ENCODE measurements at regions not wholly inside any gene's neighbourhood (a gene's known extent, or its start where the extent isn't known, plus 50 kb on each side); places are given as distances from the start of the nearest gene placed in this dataset.

- no peaks in the 10 kb centered on the region for H3K9me3 ChIP-seq (ENCODE audit: low read length)
- no peaks in the 10 kb centered on the region for H3K36me3 ChIP-seq (ENCODE audit: insufficient read depth, low read length)
- H3K9me2 ChIP-seq (ENCODE audit: insufficient read depth, low read length): no peaks in the 10 kb centered on the region
- no peaks in the 10 kb centered on the region for H3K79me2 ChIP-seq (replicated peaks; ENCODE audit: insufficient read depth, low read length)
- H4K20me1 ChIP-seq (ENCODE audit: insufficient read depth): no peaks in the 10 kb centered on the region
- no peak overlapping the region for H3K4me3 ChIP-seq (ENCODE audit: low read length)
- H3K9ac ChIP-seq (ENCODE audit: low read length): no peak overlapping the region
- no peak for TF ChIP-seq POLR2AphosphoS5 (IDR thresholded peaks at IDR 0.05)
- no peak overlapping the region for H2AFZ ChIP-seq (ENCODE audit: low read depth, low read length)
- H3F3A ChIP-seq (ENCODE audit: insufficient read depth, low read length, poor library complexity, severe bottlenecking): no peaks in the 10 kb centered on the region
- H3K27me3 ChIP-seq (ENCODE audit: insufficient read depth, low read depth, low read length): no peaks in the 10 kb centered on the region
- H3K27ac ChIP-seq (ENCODE audit: low read length): no peak overlapping the region
- H3K4me2 ChIP-seq (ENCODE audit: low read length): no peak overlapping the region
These were observed 331.3 kb upstream of the SEMA6A start for GRCh38 chr5:116905885-116906284.

- no peak overlapping the region for H3K9ac ChIP-seq (ENCODE audit: low read length)
- no peak overlapping the region for H3K4me2 ChIP-seq (ENCODE audit: low read length)
- H4K20me1 ChIP-seq (ENCODE audit: insufficient read depth): no peaks in the 10 kb centered on the region
- no peak overlapping the region for H3K4me3 ChIP-seq (ENCODE audit: low read length)
- H3K27me3 ChIP-seq (ENCODE audit: insufficient read depth, low read depth, low read length): no peaks in the 10 kb centered on the region
- H3K36me3 ChIP-seq (ENCODE audit: insufficient read depth, low read length): no peaks in the 10 kb centered on the region
- no peak for TF ChIP-seq RAD21 (conservative IDR thresholded peaks at IDR 0.05)
- TF ChIP-seq TAF1 (IDR thresholded peaks at IDR 0.05; ENCODE audit: low read depth): no peak
- no peak for TF ChIP-seq CTCF (IDR thresholded peaks at IDR 0.05; ENCODE audit: poor library complexity, severe bottlenecking)
- TF ChIP-seq REST (IDR thresholded peaks at IDR 0.05; ENCODE audit: borderline replicate concordance): no peak
- TF ChIP-seq EP300 (conservative IDR thresholded peaks at IDR 0.05; ENCODE audit: poor library complexity, severe bottlenecking): no peak
- no peak for TF ChIP-seq SMC3 (conservative IDR thresholded peaks at IDR 0.05; ENCODE audit: poor library complexity)
- no peak for TF ChIP-seq MXI1 (conservative IDR thresholded peaks at IDR 0.05; ENCODE audit: poor library complexity, severe bottlenecking)
- TF ChIP-seq EZH2 (IDR thresholded peaks at IDR 0.05; ENCODE audit: borderline replicate concordance, insufficient read depth, low read length, poor library complexity, severe bottlenecking): no peak
- TF ChIP-seq POLR2AphosphoS5 (IDR thresholded peaks at IDR 0.05): no peak
- no peaks in the 10 kb centered on the region for H3F3A ChIP-seq (ENCODE audit: insufficient read depth, low read length, poor library complexity, severe bottlenecking)
- no peaks in the 10 kb centered on the region for H3K79me2 ChIP-seq (replicated peaks; ENCODE audit: insufficient read depth, low read length)
- no peaks in the 10 kb centered on the region for H3K9me2 ChIP-seq (ENCODE audit: insufficient read depth, low read length)
- H3K27ac ChIP-seq (ENCODE audit: low read length): no peak overlapping the region
- H3K9me3 ChIP-seq (ENCODE audit: low read length): no peaks in the 10 kb centered on the region
- no peak overlapping the region for H2AFZ ChIP-seq (ENCODE audit: low read depth, low read length)
These were observed 326.2 kb upstream of the SEMA6A start for GRCh38 chr5:116900793-116901192.

- no peaks in the 10 kb centered on the region for H4K20me1 ChIP-seq (ENCODE audit: insufficient read depth)
- H3K4me2 ChIP-seq (ENCODE audit: low read length): no peak overlapping the region
- H2AFZ ChIP-seq (ENCODE audit: low read depth, low read length): no peak overlapping the region
- no peak overlapping the region for H3K9ac ChIP-seq (ENCODE audit: low read length)
- H3K4me3 ChIP-seq (ENCODE audit: low read length): no peak overlapping the region
- H3K9me3 ChIP-seq (ENCODE audit: low read length): no peaks in the 10 kb centered on the region
- H3F3A ChIP-seq (ENCODE audit: insufficient read depth, low read length, poor library complexity, severe bottlenecking): no peaks in the 10 kb centered on the region
- H3K79me2 ChIP-seq (replicated peaks; ENCODE audit: insufficient read depth, low read length): no peaks in the 10 kb centered on the region
- no peak overlapping the region for H3K27ac ChIP-seq (ENCODE audit: low read length)
- TF ChIP-seq SMC3 (conservative IDR thresholded peaks at IDR 0.05; ENCODE audit: poor library complexity): no peak
- TF ChIP-seq EP300 (conservative IDR thresholded peaks at IDR 0.05; ENCODE audit: poor library complexity, severe bottlenecking): no peak
- TF ChIP-seq CTCF (IDR thresholded peaks at IDR 0.05; ENCODE audit: poor library complexity, severe bottlenecking): no peak
- TF ChIP-seq EZH2 (IDR thresholded peaks at IDR 0.05; ENCODE audit: borderline replicate concordance, insufficient read depth, low read length, poor library complexity, severe bottlenecking): no peak
- TF ChIP-seq MXI1 (conservative IDR thresholded peaks at IDR 0.05; ENCODE audit: poor library complexity, severe bottlenecking): no peak
- TF ChIP-seq RAD21 (conservative IDR thresholded peaks at IDR 0.05): no peak
- no peak for TF ChIP-seq TAF1 (IDR thresholded peaks at IDR 0.05; ENCODE audit: low read depth)
- TF ChIP-seq POLR2AphosphoS5 (IDR thresholded peaks at IDR 0.05): no peak
- no peak for TF ChIP-seq REST (IDR thresholded peaks at IDR 0.05; ENCODE audit: borderline replicate concordance)
- H3K9me2 ChIP-seq (ENCODE audit: insufficient read depth, low read length): no peaks in the 10 kb centered on the region
- H3K36me3 ChIP-seq (ENCODE audit: insufficient read depth, low read length): no peaks in the 10 kb centered on the region
- no peaks in the 10 kb centered on the region for H3K27me3 ChIP-seq (ENCODE audit: insufficient read depth, low read depth, low read length)
These were observed 324.3 kb upstream of the SEMA6A start for GRCh38 chr5:116898917-116899316.
